Panc1 (cell line): ENCODE measurements at regions not wholly inside any gene's neighbourhood (a gene's known extent, or its start where the extent isn't known, plus 50 kb on each side); places are given as distances from the start of the nearest gene placed in this dataset.

Experiments used
- POLR2AphosphoS5 ChIP-seq: IDR thresholded peaks from 2 replicates; pipeline ENCODE4 v1.6.1; 2012; ENCODE audit warnings: mild to moderate bottlenecking, low read depth, low read length, moderate library complexity
- REST ChIP-seq, 2 experiments: IDR thresholded peaks; 2 replicates each; pipeline ENCODE4 v1.6.1; 2011 to 2012; ENCODE audit warnings: low read depth in 2 of 2, control low read depth in 1 of 2, low read length in 1 of 2, mild to moderate bottlenecking in 1 of 2, moderate library complexity in 1 of 2; ENCODE audit not compliant: insufficient read depth in 1 of 2
- SIN3A ChIP-seq: IDR thresholded peaks from 2 replicates; pipeline ENCODE4 v1.6.1; 2012; ENCODE audit warnings: low read depth, mild to moderate bottlenecking, low read length, moderate library complexity, borderline replicate concordance; ENCODE audit not compliant: insufficient read depth
- TCF7L2 ChIP-seq: IDR thresholded peaks from 2 replicates; pipeline ENCODE4 v1.6.1; 2011; ENCODE audit warnings: mild to moderate bottlenecking, low read depth, low read length, inconsistent platforms
- TF ChIP-seq, protein P1 (sequence below): fragments of 450-650 bp; IDR thresholded peaks from 2 replicates; pipeline ENCODE4 v1.5.1; 2017; ENCODE audit warnings: mild to moderate bottlenecking

- TF ChIP-seq POLR2AphosphoS5 (no peak), SIN3A (no peak), REST (IDR thresholded peaks at IDR 0.05; ENCODE audit: insufficient read depth in 1 of 2, low read depth in 2 of 2, low read length in 1 of 2) (no peak), TCF7L2 (no peak)
- TF ChIP-seq, protein P1, sequence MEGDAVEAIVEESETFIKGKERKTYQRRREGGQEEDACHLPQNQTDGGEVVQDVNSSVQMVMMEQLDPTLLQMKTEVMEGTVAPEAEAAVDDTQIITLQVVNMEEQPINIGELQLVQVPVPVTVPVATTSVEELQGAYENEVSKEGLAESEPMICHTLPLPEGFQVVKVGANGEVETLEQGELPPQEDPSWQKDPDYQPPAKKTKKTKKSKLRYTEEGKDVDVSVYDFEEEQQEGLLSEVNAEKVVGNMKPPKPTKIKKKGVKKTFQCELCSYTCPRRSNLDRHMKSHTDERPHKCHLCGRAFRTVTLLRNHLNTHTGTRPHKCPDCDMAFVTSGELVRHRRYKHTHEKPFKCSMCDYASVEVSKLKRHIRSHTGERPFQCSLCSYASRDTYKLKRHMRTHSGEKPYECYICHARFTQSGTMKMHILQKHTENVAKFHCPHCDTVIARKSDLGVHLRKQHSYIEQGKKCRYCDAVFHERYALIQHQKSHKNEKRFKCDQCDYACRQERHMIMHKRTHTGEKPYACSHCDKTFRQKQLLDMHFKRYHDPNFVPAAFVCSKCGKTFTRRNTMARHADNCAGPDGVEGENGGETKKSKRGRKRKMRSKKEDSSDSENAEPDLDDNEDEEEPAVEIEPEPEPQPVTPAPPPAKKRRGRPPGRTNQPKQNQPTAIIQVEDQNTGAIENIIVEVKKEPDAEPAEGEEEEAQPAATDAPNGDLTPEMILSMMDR = no peak
Observed at GRCh38 chr15:72838311-72838731, 54.8 kb upstream of the ADPGK start.
